HepG2 (cell line): ENCODE measurements at regions not wholly inside any gene's neighbourhood (a gene's known extent, or its start where the extent isn't known, plus 50 kb on each side); places are given as distances from the start of the nearest gene placed in this dataset.

Experiments used
- ATAC-seq: fragments of 200-7000 bp; cut with Tn5 transposase; 3 replicates; pipeline ENCODE4 v1.9.1; 2020; ENCODE audit warnings: mild to moderate bottlenecking, moderate library complexity
- BruUV-seq: library from RNA; stranded (reverse); fragments of 400-500 nt; replicated peaks from 2 replicates; lab custom pipeline; 2021; lab: Mats Ljungman, UMichigan
- CTCF ChIA-PET: fragments of 300-600 bp; formaldehyde crosslinking; extraction: SDS; loops from one replicate; lab custom pipeline; 2021; ENCODE audit warnings: low total read pairs, inconsistent platforms, low intra/inter-chr PET ratio; lab: Yijun Ruan, JAX
- POLR2A ChIA-PET: fragments of 350-600 bp; sonication (Branson Sonifier 250); formaldehyde crosslinking; loops from one replicate; lab custom pipeline; 2020; ENCODE audit warnings: antibody characterized with exemption, inconsistent platforms; lab: Yijun Ruan, JAX
- DNase-seq: peaks from one replicate; pipeline ENCODE4 v3.0.0-alpha.2; 2015; ENCODE audit warnings: low spot score
- FAIRE-seq: peaks from 3 replicates; lab custom pipeline; 2011; peaks lifted over from hg19 to GRCh38; lab: Jason Lieb, UNC
- H2AFZ ChIP-seq: one replicate; pipeline ENCODE4 v1.6.1; 2011; ENCODE audit warnings: low read length, inconsistent platforms
- H3K27ac ChIP-seq: fragments of 300-600 bp; 3 replicates; pipeline ENCODE4 v1.8.0; 2011; ENCODE audit warnings: mixed run types, mild to moderate bottlenecking, mixed read lengths, low read length, inconsistent platforms; ENCODE audit not compliant: insufficient read depth; ENCODE audit errors: extremely low read length
- H3K27me3 ChIP-seq, 2 experiments: fragments of 200-600 bp in 1 of 2; 2 replicates in 1 of 2; 3 replicates in 1 of 2; pipeline versions ENCODE4 v1.6.0 to v1.8.0; 2011; ENCODE audit warnings: low read length in 2 of 2, mild to moderate bottlenecking in 2 of 2, moderate library complexity in 2 of 2, inconsistent platforms in 1 of 2; ENCODE audit not compliant: insufficient read depth in 2 of 2, control insufficient read depth in 1 of 2
- H3K36me3 ChIP-seq, 2 experiments: fragments of 200-600 bp in 1 of 2; replicated peaks in 1 of 2; 2 replicates in 1 of 2; 3 replicates in 1 of 2; pipeline versions ENCODE4 v1.5.1 to v1.8.0; 2011; ENCODE audit warnings: low read length in 2 of 2, inconsistent platforms in 1 of 2; ENCODE audit not compliant: insufficient read depth in 2 of 2, control insufficient read depth in 1 of 2
- H3K4me1 ChIP-seq: 2 replicates; pipeline ENCODE4 v1.5.1; 2012; ENCODE audit warnings: low read length, inconsistent platforms; ENCODE audit not compliant: insufficient read depth
- H3K4me2 ChIP-seq: 2 replicates; pipeline ENCODE4 v1.6.0; 2011; ENCODE audit warnings: low read depth, low read length, inconsistent platforms
- H3K4me3 ChIP-seq, 3 experiments: fragments of 200-600 bp in 1 of 3; sonication (generic), shearing (Covaris generic) in 1 of 3; replicated peaks in 1 of 3; 2 replicates each; pipeline ENCODE4 v1.5.1; 2011 to 2016; ENCODE audit warnings: low read length in 3 of 3, inconsistent platforms in 2 of 3, low read depth in 2 of 3, mild to moderate bottlenecking in 2 of 3, control low read depth in 1 of 3, mixed read lengths in 1 of 3; ENCODE audit not compliant: insufficient read depth in 1 of 3
- H3K79me2 ChIP-seq: one replicate; pipeline ENCODE4 v1.6.1; 2011; ENCODE audit warnings: low read length, inconsistent platforms; ENCODE audit not compliant: insufficient read depth
- H3K9ac ChIP-seq: 2 replicates; pipeline ENCODE4 v1.6.0; 2011; ENCODE audit warnings: mild to moderate bottlenecking, low read depth, low read length, inconsistent platforms; ENCODE audit not compliant: insufficient read depth
- H3K9me3 ChIP-seq: 2 replicates; pipeline ENCODE4 v1.5.1; 2012; ENCODE audit warnings: mild to moderate bottlenecking, low read length
- H4K20me1 ChIP-seq: 2 replicates; pipeline ENCODE4 v1.6.0; 2011; ENCODE audit warnings: inconsistent platforms, mild to moderate bottlenecking, low read length, moderate library complexity; ENCODE audit not compliant: insufficient read depth
- MAFK ChIP-seq, 2 experiments: IDR thresholded peaks in 1 of 2; conservative IDR thresholded peaks in 1 of 2; 2 replicates each; pipeline ENCODE4 v1.6.1; 2011; ENCODE audit warnings: improper control_type of control experiment in 2 of 2, low read length in 2 of 2
- NFE2L2 ChIP-seq: fragments of 150-350 bp; IDR thresholded peaks from 2 replicates; pipeline ENCODE4 v1.6.1; 2014; ENCODE audit warnings: low read length
- NFRKB ChIP-seq: fragments of 450-650 bp; IDR thresholded peaks from 2 replicates; pipeline ENCODE4 v1.6.1; 2017
- ZMYM2 ChIP-seq: sonication (generic); formaldehyde crosslinking; IDR thresholded peaks from 2 replicates; pipeline ENCODE4 v1.8.0; 2022; ENCODE audit warnings: mild to moderate bottlenecking, missing genetic modification reagents
- ZNF180 ChIP-seq: sonication (generic); formaldehyde crosslinking; IDR thresholded peaks from 2 replicates; pipeline ENCODE4 v1.4.0; 2020; ENCODE audit warnings: low read depth, missing genetic modification reagents, borderline replicate concordance
- ZNF296 ChIP-seq: sonication (generic); formaldehyde crosslinking; conservative IDR thresholded peaks from 2 replicates; pipeline ENCODE4 v1.5.0; 2020; ENCODE audit warnings: mild to moderate bottlenecking, missing genetic modification reagents
- ZNF432 ChIP-seq: sonication (generic); formaldehyde crosslinking; IDR thresholded peaks from 2 replicates; pipeline ENCODE4 v1.5.0; 2020; ENCODE audit warnings: missing genetic modification reagents, mild to moderate bottlenecking, borderline replicate concordance
- ZNF615 ChIP-seq: sonication (generic); formaldehyde crosslinking; IDR thresholded peaks from 2 replicates; pipeline ENCODE4 v1.5.0; 2020; ENCODE audit warnings: mild to moderate bottlenecking, missing genetic modification reagents, borderline replicate concordance
- ZSCAN30 ChIP-seq: sonication (generic); formaldehyde crosslinking; IDR thresholded peaks from 2 replicates; pipeline ENCODE4 v1.5.0; 2020; ENCODE audit warnings: mild to moderate bottlenecking, missing genetic modification reagents
- WGBS: methylation state at CpG from one replicate; pipeline ENCODE4 v1.1.6; 2017; ENCODE audit warnings: low lambda C conversion rate; 5-methylcytosine and 5-hydroxymethylcytosine counted together
- in situ Hi-C: cut with HindIII; loops from 2 replicates; pipeline ENCODE4 v1.10.0; 2017; ENCODE audit warnings: low pct_unique_long_range_greater_than_20kb; ENCODE audit not compliant: extremely low pct_ligation_motif_present
- intact Hi-C: fragments of 100-400 bp; cut with micrococcal nuclease; formaldehyde crosslinking; loops from one replicate; pipeline ENCODE4 v1.10.0; 2022; ENCODE audit not compliant: unreplicated experiment
- TF ChIP-seq, protein P1 (sequence below): sonication (generic); formaldehyde crosslinking; conservative IDR thresholded peaks from 2 replicates; pipeline ENCODE4 v1.4.0; 2020; ENCODE audit warnings: mild to moderate bottlenecking, missing genetic modification reagents, moderate library complexity
- TF ChIP-seq, protein P2 (sequence below): sonication (generic); formaldehyde crosslinking; IDR thresholded peaks from 2 replicates; pipeline ENCODE4 v1.8.1; 2023; ENCODE audit warnings: mild to moderate bottlenecking, inconsistent platforms, moderate library complexity, missing genetic modification reagents, borderline replicate concordance

DNA sequence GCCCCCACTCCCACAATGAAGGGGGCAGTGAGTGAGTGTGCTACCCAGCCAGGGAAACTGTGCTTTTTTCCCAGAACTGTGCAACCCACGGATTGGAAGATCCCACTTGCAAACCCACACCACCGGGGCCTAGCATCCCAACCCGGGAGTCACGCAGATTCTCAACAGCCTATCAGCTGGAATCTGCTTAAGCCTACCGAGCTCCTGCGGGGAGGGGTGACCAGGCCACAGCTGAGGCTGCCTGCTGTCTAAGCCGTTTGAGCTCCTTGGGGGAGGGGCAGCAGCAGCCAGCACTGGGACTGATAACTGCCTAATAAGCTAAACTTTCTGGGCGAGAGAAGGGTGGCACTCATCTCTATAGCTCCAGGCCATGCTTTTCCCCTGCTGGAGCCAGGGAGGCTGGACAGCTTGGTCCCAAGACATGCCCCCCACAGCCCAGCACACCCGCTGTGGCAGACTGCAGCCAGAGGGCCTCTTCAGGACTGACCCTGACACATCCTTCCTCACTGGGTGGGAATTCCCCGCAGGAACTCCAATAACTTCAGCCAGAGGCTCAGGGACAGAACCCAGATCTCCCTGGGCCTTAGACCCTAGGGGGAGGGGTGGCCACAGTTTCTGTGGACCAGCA, 161.3 kb upstream of the MAGEB18 start (continued):
- TF ChIP-seq, protein P1, sequence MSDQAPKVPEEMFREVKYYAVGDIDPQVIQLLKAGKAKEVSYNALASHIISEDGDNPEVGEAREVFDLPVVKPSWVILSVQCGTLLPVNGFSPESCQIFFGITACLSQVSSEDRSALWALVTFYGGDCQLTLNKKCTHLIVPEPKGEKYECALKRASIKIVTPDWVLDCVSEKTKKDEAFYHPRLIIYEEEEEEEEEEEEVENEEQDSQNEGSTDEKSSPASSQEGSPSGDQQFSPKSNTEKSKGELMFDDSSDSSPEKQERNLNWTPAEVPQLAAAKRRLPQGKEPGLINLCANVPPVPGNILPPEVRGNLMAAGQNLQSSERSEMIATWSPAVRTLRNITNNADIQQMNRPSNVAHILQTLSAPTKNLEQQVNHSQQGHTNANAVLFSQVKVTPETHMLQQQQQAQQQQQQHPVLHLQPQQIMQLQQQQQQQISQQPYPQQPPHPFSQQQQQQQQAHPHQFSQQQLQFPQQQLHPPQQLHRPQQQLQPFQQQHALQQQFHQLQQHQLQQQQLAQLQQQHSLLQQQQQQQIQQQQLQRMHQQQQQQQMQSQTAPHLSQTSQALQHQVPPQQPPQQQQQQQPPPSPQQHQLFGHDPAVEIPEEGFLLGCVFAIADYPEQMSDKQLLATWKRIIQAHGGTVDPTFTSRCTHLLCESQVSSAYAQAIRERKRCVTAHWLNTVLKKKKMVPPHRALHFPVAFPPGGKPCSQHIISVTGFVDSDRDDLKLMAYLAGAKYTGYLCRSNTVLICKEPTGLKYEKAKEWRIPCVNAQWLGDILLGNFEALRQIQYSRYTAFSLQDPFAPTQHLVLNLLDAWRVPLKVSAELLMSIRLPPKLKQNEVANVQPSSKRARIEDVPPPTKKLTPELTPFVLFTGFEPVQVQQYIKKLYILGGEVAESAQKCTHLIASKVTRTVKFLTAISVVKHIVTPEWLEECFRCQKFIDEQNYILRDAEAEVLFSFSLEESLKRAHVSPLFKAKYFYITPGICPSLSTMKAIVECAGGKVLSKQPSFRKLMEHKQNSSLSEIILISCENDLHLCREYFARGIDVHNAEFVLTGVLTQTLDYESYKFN (CRISPR knock-in tag) = no peak

DNA sequence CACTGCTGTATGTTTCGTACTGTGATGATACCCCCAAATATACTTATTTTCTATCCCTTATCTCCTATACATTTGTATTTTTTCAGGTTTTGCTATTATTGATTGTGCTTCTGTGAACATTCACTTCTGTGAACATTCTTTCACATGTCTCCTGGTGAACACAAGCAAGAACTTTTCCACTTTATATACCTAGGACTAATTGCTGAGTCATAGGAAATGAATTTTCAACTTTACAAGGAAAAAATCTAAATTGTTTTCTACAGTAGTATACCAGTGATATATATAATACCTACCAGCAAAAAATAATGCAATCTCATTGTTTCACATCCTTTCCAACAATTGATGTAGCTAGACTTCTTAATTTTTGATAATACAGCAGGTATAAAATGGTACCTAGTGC, 139.5 kb upstream of the MAGEB18 start:
- H3K36me3 ChIP-seq = no peaks in the 10 kb centered on the region
- no peaks in the 10 kb centered on the region for H3K9me3 ChIP-seq
- in situ Hi-C loops (no loop called here), intact Hi-C loops (no loop called here)
- H4K20me1 ChIP-seq = no peaks in the 10 kb centered on the region
- POLR2A ChIA-PET = no interaction called here
- CTCF ChIA-PET = no interaction called here
- no peaks in the 10 kb centered on the region for H3K79me2 ChIP-seq
- H3K4me2 ChIP-seq = no peak overlapping the region
- no peak overlapping the region for H2AFZ ChIP-seq
- no peak for ATAC-seq
- no peaks in the 10 kb centered on the region for H3K4me1 ChIP-seq
- TF ChIP-seq ZNF180 (CRISPR knock-in tag) = no peak
- TF ChIP-seq ZSCAN30 (CRISPR knock-in tag) = no peak
- TF ChIP-seq MAFK (conservative IDR thresholded peaks at IDR 0.05 in 1 of 2, IDR thresholded peaks at IDR 0.05 in 1 of 2; ENCODE audit: low read length in 2 of 2) = peak; percentile 17 to 57; a peak in 3 of 4 replicates
- TF ChIP-seq ZNF615 (CRISPR knock-in tag) = no peak
- TF ChIP-seq ZNF432 = no peak
- TF ChIP-seq ZMYM2 (CRISPR knock-in tag) = no peak
- TF ChIP-seq ZNF296 = no peak
- TF ChIP-seq, protein P2, sequence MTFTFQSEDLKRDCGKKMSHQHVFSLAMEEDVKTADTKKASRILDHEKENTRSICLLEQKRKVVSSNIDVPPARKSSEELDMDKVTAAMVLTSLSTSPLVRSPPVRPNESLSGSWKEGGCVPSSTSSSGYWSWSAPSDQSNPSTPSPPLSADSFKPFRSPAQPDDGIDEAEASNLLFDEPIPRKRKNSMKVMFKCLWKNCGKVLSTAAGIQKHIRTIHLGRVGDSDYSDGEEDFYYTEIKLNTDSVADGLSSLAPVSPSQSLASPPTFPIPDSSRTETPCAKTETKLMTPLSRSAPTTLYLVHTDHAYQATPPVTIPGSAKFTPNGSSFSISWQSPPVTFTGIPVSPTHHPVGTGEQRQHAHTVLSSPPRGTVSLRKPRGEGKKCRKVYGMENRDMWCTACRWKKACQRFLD (CRISPR knock-in tag) = no peak
- TF ChIP-seq NFRKB = no peak
- TF ChIP-seq NFE2L2 = 0 out of 2 replicates have a peak, but pooled peaks have one; percentile 11
- WGBS = 5% methylated on average over 1 of the region's 1 CpG
- no peaks in the 10 kb centered on the region for H3K27me3 ChIP-seq
- H3K27ac ChIP-seq = no peak overlapping the region
- FAIRE-seq = no peak
- H3K9ac ChIP-seq = no peak overlapping the region
- H3K4me3 ChIP-seq = no peak overlapping the region
- no TSS peak for BruUV-seq
- DNase-seq = no peak
